Tibial nerve (tissue), 4 donors: ENCODE measurements at regions not wholly inside any gene's neighbourhood (a gene's known extent, or its start where the extent isn't known, plus 50 kb on each side); places are given as distances from the start of the nearest gene placed in this dataset.

Experiments
- EP300 ChIP-seq, 2 donors: sonication (generic); formaldehyde crosslinking; IDR thresholded peaks; one replicate each; pipeline ENCODE4 v1.6.1; 2017; ENCODE audit warnings: antibody characterized with exemption in 2 of 2, mild to moderate bottlenecking in 1 of 2
- TF ChIP-seq, protein P1 (sequence below), 5 experiments: fragments of 200-600 bp in 3 of 5; fragments of 450-650 bp in 2 of 5; sonication (generic) in 3 of 5; IDR thresholded peaks; one replicate each; pipeline ENCODE4 v1.5.1; 2016 to 2019; ENCODE audit warnings: antibody characterized with exemption in 5 of 5, mild to moderate bottlenecking in 3 of 5, moderate library complexity in 2 of 5

DNA sequence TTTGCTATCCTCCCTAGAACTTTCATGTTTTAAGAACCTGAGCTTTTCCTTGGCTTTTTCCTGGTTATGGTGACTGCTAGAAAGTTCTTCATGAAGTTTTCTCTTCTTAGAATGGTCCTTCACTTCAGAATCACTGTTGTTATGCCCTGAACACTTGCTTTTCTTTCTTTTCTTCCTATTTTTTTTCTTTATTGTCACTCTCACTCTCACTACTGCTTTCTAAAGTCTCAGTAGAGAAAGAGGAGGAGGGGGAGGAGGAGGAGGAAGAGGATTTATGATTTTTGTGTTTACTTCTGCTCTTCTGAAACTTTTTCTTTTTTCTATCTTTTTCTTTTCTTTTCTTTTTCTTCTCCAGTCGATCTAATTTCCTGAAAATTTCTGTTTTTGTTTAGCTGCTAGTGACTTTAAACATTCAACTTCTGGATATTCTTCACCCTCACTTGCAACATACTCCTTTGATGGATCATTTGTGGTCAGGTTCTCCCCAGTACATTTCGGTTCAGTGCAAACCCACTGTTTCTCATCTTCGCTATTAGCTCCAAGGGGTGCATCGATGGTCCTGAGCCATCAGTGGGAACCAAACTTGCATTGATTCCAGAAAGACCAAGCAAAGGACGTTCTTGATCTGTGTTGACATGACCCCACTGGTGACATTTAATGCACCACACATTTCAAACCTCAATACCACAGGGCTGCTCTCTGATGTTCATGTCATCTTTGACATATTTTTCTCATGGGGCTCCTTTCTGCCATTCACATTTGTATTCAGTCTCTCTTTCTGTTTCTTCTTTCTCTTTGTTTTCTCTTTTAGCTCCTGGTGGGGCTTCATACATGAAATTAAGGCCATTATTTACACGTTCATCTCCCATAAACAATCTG lies 81.6 kb upstream of the HAND1 start:
- TF ChIP-seq, protein P1, sequence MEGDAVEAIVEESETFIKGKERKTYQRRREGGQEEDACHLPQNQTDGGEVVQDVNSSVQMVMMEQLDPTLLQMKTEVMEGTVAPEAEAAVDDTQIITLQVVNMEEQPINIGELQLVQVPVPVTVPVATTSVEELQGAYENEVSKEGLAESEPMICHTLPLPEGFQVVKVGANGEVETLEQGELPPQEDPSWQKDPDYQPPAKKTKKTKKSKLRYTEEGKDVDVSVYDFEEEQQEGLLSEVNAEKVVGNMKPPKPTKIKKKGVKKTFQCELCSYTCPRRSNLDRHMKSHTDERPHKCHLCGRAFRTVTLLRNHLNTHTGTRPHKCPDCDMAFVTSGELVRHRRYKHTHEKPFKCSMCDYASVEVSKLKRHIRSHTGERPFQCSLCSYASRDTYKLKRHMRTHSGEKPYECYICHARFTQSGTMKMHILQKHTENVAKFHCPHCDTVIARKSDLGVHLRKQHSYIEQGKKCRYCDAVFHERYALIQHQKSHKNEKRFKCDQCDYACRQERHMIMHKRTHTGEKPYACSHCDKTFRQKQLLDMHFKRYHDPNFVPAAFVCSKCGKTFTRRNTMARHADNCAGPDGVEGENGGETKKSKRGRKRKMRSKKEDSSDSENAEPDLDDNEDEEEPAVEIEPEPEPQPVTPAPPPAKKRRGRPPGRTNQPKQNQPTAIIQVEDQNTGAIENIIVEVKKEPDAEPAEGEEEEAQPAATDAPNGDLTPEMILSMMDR (IDR thresholded peaks at IDR 0.05) = no peak
- TF ChIP-seq EP300 (IDR thresholded peaks at IDR 0.05) = no peak
